ENCODE measurements at regions not wholly inside any gene's neighbourhood (a gene's known extent, or its start where the extent isn't known, plus 50 kb on each side); places are given as distances from the start of the nearest gene placed in this dataset.

- TF ChIP-seq REST (IDR thresholded peaks at IDR 0.05; ENCODE audit: insufficient read depth in 1 of 2, low read depth in 2 of 2, low read length in 2 of 2) (no peak), POLR2AphosphoS5 (IDR thresholded peaks at IDR 0.05; ENCODE audit: low read depth, low read length) (no peak), TAF1 (IDR thresholded peaks at IDR 0.05; ENCODE audit: borderline replicate concordance, insufficient read depth, low read length) (no peak), SIN3A (IDR thresholded peaks at IDR 0.05; ENCODE audit: borderline replicate concordance, insufficient read depth, low read length) (no peak), FOXP2 (optimal IDR thresholded peaks at IDR 0.05; ENCODE audit: borderline replicate concordance, extremely low read depth, extremely low read length, insufficient read depth) (no peak)
Measured at GRCh38 chr10:78619896-78620295, 448.9 kb upstream of the ZMIZ1 start.
